Gastrocnemius medialis (tissue), 4 donors: ENCODE measurements at regions not wholly inside any gene's neighbourhood (a gene's known extent, or its start where the extent isn't known, plus 50 kb on each side); places are given as distances from the start of the nearest gene placed in this dataset.

Experiments used
- ATAC-seq, 2 donors: fragments of 150-250 bp; one replicate each; pipeline ENCODE4 v1.9.1; 2016
- DNase-seq, 2 donors: peaks; one replicate each; pipeline ENCODE4 v3.0.0-alpha.2; 2019
- H3K27ac ChIP-seq, 4 donors: fragments of 200-600 bp; sonication (generic); 1 replicate in 1 of 4; 2 replicates in 3 of 4; pipeline ENCODE4 v1.5.1; 2016 to 2018; ENCODE audit warnings: mild to moderate bottlenecking in 2 of 4, moderate library complexity in 1 of 4
- H3K27me3 ChIP-seq, 3 donors: fragments of 200-600 bp; sonication (generic) in 2 of 3; 1 replicate in 1 of 3; 2 replicates in 2 of 3; pipeline versions ENCODE4 v1.5.1 to v1.6.0; 2016 to 2019; ENCODE audit warnings: mild to moderate bottlenecking in 1 of 3, moderate library complexity in 1 of 3
- H3K36me3 ChIP-seq, 2 donors: fragments of 200-600 bp; sonication (generic) in 1 of 2; one replicate each; pipeline ENCODE4 v1.5.1; 2017 to 2018
- H3K4me1 ChIP-seq, 2 donors: fragments of 200-600 bp; sonication (generic) in 1 of 2; one replicate each; pipeline ENCODE4 v1.5.1; 2016 to 2017; ENCODE audit warnings: mild to moderate bottlenecking in 2 of 2
- H3K4me3 ChIP-seq, 4 donors: fragments of 200-600 bp; sonication (generic) in 3 of 4; 1 replicate in 1 of 4; 2 replicates in 3 of 4; pipeline ENCODE4 v1.5.1; 2016 to 2019; ENCODE audit warnings: mild to moderate bottlenecking in 2 of 4
- H3K9me3 ChIP-seq, 3 donors: fragments of 200-600 bp; sonication (generic) in 2 of 3; 1 replicate in 1 of 3; 2 replicates in 2 of 3; pipeline ENCODE4 v1.5.1; 2016 to 2019
- POLR2A ChIP-seq, 2 donors: fragments of 450-650 bp; IDR thresholded peaks; one replicate each; pipeline ENCODE4 v1.6.1; 2017; ENCODE audit warnings: antibody characterized with exemption in 2 of 2, mild to moderate bottlenecking in 2 of 2, moderate library complexity in 2 of 2
- in situ Hi-C, 4 donors: fragments of 200-750 bp; cut with MboI; loops; one replicate each; pipeline versions ENCODE4 v1.15.0 to v1.8.0; 2017; ENCODE audit warnings: low sequenced_read_pairs in 4 of 4
- intact Hi-C: fragments of 100-400 bp; cut with DNase I; formaldehyde crosslinking; loops from one replicate; pipeline ENCODE4 v1.15.1; 2023; ENCODE audit warnings: low total_unique reads
- TF ChIP-seq, protein P1 (sequence below), 5 experiments: fragments of 450-650 bp in 3 of 5; fragments of 200-600 bp in 2 of 5; sonication (generic) in 2 of 5; IDR thresholded peaks in 4 of 5; conservative IDR thresholded peaks in 1 of 5; 1 replicate in 4 of 5; 2 replicates in 1 of 5; pipeline ENCODE4 v1.5.1; 2016 to 2019; ENCODE audit warnings: antibody characterized with exemption in 5 of 5, mild to moderate bottlenecking in 3 of 5, moderate library complexity in 3 of 5

DNA sequence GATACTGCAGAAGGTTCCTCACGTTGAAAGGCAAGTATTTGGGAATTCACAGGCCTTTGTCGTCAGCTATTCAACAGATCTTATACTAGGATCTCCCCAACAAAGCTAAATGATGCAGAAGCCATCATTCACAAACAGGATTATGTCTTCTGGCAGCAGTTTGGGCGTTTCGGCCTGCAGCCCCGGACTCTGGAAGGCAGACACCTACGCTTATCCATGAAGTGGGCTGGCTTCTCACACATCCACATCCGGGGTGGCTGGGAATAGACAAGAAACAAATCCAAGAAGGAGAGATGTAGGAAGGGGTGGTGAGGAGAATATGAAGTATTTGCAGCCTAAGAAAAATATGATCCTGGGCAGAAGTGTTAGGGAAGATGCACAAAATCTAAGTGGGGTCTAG is 471.9 kb downstream of the AGTPBP1 start:
- intact Hi-C loops, result no loop called here
- in situ Hi-C loops, result no loop called here
- no peaks in the 10 kb centered on the region for H3K4me1 ChIP-seq
- H3K9me3 ChIP-seq, result no peaks in the 10 kb centered on the region
- ATAC-seq, result no peak
- H3K27me3 ChIP-seq, result no peaks in the 10 kb centered on the region
- H3K36me3 ChIP-seq, result no peaks in the 10 kb centered on the region
- H3K4me3 ChIP-seq, result no peak overlapping the region
- H3K27ac ChIP-seq, result no peak overlapping the region
- no peak for DNase-seq
- TF ChIP-seq, protein P1, sequence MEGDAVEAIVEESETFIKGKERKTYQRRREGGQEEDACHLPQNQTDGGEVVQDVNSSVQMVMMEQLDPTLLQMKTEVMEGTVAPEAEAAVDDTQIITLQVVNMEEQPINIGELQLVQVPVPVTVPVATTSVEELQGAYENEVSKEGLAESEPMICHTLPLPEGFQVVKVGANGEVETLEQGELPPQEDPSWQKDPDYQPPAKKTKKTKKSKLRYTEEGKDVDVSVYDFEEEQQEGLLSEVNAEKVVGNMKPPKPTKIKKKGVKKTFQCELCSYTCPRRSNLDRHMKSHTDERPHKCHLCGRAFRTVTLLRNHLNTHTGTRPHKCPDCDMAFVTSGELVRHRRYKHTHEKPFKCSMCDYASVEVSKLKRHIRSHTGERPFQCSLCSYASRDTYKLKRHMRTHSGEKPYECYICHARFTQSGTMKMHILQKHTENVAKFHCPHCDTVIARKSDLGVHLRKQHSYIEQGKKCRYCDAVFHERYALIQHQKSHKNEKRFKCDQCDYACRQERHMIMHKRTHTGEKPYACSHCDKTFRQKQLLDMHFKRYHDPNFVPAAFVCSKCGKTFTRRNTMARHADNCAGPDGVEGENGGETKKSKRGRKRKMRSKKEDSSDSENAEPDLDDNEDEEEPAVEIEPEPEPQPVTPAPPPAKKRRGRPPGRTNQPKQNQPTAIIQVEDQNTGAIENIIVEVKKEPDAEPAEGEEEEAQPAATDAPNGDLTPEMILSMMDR (IDR thresholded peaks at IDR 0.05 in 4 of 5, conservative IDR thresholded peaks at IDR 0.05 in 1 of 5), result no peak
- no peak for TF ChIP-seq POLR2A (IDR thresholded peaks at IDR 0.05)

DNA sequence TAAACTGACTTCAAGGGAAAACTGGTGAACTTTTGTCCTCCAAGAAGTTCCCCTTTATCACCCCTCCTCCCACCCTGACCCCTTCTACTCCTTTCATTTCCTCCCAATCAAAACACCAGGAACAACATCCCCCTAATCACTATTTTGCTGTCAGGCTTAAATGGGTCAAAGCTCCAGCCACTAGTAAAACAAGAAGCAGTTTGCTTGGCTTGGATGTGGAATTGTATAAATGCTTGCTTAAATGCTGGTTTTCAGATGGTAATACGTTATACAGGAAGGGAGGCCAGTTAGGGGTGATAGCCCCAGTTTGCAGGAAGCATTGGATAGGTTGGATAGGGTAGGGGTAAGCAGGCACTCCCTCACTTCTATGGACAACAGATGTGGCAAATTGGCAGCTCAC is 473.6 kb downstream of the AGTPBP1 start:
- in situ Hi-C loops (no loop called here), intact Hi-C loops (no loop called here)
- no peak for ATAC-seq

DNA sequence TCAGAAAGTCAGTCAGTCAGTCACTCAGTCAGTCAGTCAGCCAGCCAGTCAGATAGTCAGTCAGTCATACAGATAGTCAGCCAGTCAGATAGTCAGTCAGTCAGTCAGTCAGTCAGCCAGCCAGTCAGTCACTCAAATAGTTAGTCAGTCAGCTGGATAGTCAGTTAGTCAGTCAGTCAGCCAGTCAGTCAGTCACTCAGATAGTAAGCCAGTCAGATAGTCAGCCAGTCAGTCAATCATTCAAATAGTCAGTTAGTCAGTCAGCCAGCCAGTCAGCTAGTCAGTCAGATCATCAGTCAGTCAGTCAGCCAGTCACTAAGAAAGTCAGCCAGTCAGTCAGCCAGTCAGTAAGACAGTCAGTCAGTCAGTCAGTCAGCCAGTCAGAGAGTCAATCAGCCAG is 477.1 kb downstream of the AGTPBP1 start:
- H3K9me3 ChIP-seq, result no peaks in the 10 kb centered on the region
- H3K27me3 ChIP-seq, result no peaks in the 10 kb centered on the region
- intact Hi-C loops, result no loop called here
- H3K4me3 ChIP-seq, result no peak overlapping the region
- H3K4me1 ChIP-seq, result no peaks in the 10 kb centered on the region
- H3K27ac ChIP-seq, result no peak overlapping the region
- in situ Hi-C loops, result no loop called here
- no peaks in the 10 kb centered on the region for H3K36me3 ChIP-seq
- no peak for DNase-seq
- TF ChIP-seq POLR2A (IDR thresholded peaks at IDR 0.05), result no peak
- TF ChIP-seq, protein P1 (IDR thresholded peaks at IDR 0.05 in 4 of 5, conservative IDR thresholded peaks at IDR 0.05 in 1 of 5), result no peak
- no peak for ATAC-seq

More for the DNA sequence above, 473.6 kb downstream of the AGTPBP1 start:
- DNase-seq, result no peak
- Histone ChIP-seq H3K9me3 (no peaks in the 10 kb centered on the region), H3K27ac (no peak overlapping the region), H3K36me3 (no peaks in the 10 kb centered on the region), H3K27me3 (no peaks in the 10 kb centered on the region), H3K4me3 (no peak overlapping the region), H3K4me1 (no peaks in the 10 kb centered on the region)
- TF ChIP-seq, protein P1 (IDR thresholded peaks at IDR 0.05 in 4 of 5, conservative IDR thresholded peaks at IDR 0.05 in 1 of 5), result no peak
- no peak for TF ChIP-seq POLR2A (IDR thresholded peaks at IDR 0.05)

DNA sequence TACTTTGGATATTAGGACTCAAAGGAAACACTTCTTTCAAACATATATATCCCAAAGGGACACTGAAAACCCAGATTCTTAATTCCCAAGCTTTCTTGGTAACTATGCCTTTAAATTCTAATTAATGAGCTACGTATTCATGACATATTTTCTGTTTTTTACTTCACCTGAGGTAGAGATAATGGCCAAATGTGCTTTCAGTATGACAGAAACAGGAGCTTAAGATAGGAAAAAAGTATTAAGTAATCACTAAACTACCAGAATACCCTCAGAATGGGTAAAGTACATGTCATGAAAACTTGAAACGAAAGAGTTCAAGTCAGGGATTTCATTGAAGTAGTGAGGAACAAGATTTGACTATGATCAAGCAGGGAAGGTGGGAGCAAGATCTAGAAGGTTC is 478.5 kb downstream of the AGTPBP1 start:
- ATAC-seq, result no peak
- no peak overlapping the region for H3K4me3 ChIP-seq
- H3K9me3 ChIP-seq, result no peaks in the 10 kb centered on the region
- H3K27me3 ChIP-seq, result no peaks in the 10 kb centered on the region
- DNase-seq, result no peak
- H3K4me1 ChIP-seq, result no peaks in the 10 kb centered on the region
- H3K36me3 ChIP-seq, result no peaks in the 10 kb centered on the region
- in situ Hi-C loops (no loop called here), intact Hi-C loops (no loop called here)
- TF ChIP-seq, protein P1 (IDR thresholded peaks at IDR 0.05 in 4 of 5, conservative IDR thresholded peaks at IDR 0.05 in 1 of 5), result no peak
- TF ChIP-seq POLR2A (IDR thresholded peaks at IDR 0.05), result no peak
- H3K27ac ChIP-seq, result no peak overlapping the region

DNA sequence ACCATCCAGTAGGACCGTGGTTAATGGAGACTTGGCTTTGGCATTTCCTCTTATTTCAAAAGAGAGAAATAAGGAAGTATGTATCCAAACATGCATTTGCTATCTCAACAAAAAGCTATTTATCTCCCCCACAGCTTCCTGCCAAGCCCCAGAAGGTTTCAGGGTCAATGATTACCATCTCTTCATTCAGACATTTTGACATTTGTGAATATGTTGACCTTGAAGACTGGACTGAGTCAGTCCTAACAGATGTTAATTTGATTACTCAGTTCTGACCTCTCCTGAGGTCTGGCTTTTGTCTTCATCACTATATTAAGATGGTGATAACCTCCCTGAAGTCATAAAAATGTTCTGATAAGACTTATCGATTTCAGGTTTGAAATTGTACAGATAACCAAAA is 479.4 kb downstream of the AGTPBP1 start:
- Histone ChIP-seq H3K27me3 (no peaks in the 10 kb centered on the region), H3K27ac (no peak overlapping the region), H3K36me3 (no peaks in the 10 kb centered on the region), H3K9me3 (no peaks in the 10 kb centered on the region), H3K4me1 (no peaks in the 10 kb centered on the region), H3K4me3 (no peak overlapping the region)
- TF ChIP-seq POLR2A (IDR thresholded peaks at IDR 0.05), result no peak
- TF ChIP-seq, protein P1 (IDR thresholded peaks at IDR 0.05 in 4 of 5, conservative IDR thresholded peaks at IDR 0.05 in 1 of 5), result no peak
- intact Hi-C loops (no loop called here), in situ Hi-C loops (no loop called here)
- ATAC-seq (no peak), DNase-seq (no peak)
